ENCODE measurements at regions not wholly inside any gene's neighbourhood (a gene's known extent, or its start where the extent isn't known, plus 50 kb on each side); places are given as distances from the start of the nearest gene placed in this dataset.
"Not testable (repeated sequence)": the region's sequence is repeated elsewhere in the genome, so short reads cannot be mapped to it uniquely, and the experiment has no call there.

GRCh38 chr1:70556541-70556940, 145.5 kb downstream of the CTH start:
- DNase-seq, result no peak

- DNase-seq, result no peak
Observed at GRCh38 chr1:70567167-70567566, 156.1 kb downstream of the CTH start.

GRCh38 chr1:70571191-70571590, 160.1 kb downstream of the CTH start:
- DNase-seq, result no peak

DNA sequence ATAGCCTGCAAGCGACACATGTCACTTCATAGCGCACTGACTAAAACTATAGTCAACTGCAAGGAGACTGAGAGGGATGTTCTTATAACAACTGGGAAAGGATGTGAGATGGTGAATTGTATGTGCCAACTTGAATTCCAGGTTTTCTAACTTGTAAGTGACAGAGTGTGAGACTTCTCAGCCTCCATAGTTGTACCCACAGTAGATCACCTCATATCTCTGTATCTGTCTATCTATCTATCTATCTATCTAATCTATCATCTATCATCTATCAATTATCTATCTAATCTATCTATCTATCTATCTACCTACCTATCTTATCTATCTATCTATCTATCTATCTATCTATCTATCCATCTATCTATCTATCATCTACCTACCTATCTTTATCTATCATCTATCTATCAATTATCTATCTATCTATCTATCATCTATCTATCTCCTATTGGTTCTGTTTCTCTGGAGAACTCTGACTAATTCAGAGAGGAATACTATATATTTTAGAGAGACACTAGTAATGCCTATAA, 162.3 kb downstream of the CTH start:
- no peak for DNase-seq

GRCh38 chr1:70581661-70582060, 170.6 kb downstream of the CTH start:
- no peak for DNase-seq

- no peak for DNase-seq
Observed at GRCh38 chr1:70583522-70583921, 172.5 kb downstream of the CTH start.

GRCh38 chr1:70586046-70586445, 175.0 kb downstream of the CTH start:
- DNase-seq, result no peak

- DNase-seq, result no peak
Observed at GRCh38 chr1:70587872-70588366, 176.9 kb downstream of the CTH start.

DNA sequence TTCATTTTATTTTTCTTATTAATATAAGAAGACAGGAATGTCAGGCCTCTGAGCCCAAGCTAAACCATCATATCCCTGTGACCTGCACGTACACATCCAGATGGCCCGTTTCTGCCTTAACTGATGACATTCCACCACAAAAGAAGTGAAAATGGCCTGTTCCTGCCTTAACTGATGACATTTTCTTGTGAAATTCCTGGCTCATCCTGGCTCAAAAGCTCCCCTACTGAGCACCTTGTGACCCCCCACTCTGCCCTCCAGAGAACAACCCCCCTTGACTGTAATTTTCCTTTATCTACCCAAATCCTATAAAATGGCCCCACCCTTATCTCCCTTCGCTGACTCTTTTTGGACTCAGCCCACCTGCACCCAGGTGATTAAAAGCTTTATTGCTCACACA, 182.5 kb downstream of the CTH start:
- DNase-seq, result not testable (repeated sequence)

DNA sequence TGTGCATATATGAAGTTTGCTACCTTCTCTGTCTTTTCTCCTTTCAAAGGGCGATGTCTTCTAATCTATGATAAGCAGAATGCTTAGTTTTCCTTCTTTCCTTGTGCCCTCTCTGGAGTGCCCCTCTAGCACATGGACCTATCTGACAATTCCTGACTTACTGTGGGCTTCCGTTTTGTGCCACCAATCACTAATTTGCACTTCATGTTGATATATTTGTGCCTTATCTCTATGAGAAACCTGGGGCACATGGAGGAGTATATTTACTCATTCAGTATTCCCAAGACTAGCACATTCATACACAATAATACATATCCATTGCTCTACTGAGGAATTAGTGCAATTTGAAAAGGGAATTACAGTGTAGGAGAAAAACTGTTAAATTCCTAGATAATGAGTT, 197.7 kb downstream of the CTH start:
- no peak for DNase-seq

GRCh38 chr1:70610164-70610563, 199.1 kb downstream of the CTH start:
- DNase-seq, result not testable (repeated sequence)

- no peak for DNase-seq
Observed at GRCh38 chr1:70616946-70617345, 205.9 kb downstream of the CTH start.

DNA sequence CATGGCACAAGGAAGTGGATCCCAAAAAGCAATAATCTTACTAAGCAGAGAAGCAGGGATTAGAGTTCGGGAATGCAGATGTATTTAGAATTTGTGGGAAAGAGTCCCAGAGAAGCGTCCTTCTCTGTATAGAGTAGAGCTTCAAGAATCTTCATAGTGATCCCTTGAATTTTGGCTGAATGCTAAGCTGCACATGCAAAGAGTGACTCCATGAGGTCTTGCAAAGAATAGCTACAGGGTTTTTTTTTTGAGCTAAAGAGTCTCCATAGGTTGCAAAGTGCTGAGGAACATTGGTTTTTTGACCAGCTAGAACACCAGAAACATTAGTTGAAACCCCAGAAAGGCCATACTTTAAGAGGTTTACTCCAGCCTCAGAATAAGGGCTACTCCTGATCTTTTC, 206.7 kb downstream of the CTH start:
- DNase-seq, result no peak

DNA sequence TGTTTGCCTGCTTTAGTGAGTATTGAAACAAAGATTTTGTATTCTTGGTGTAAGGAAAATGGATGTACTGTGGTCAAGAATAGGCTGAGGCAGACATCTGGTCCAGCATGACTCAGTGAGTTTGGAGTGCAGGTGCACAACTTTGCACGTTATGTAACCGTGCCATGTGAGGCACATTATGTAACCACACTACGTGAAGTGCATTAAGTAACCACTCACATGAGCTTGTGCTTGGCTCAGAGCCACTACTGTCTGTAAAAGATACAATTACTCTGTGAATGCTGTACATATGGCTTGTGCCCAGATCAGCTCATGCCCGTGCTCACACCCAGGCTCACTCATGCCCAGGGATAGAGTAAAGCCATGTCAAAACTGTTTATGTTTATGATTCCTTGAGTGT, 216.8 kb downstream of the CTH start:
- DNase-seq, result peak in 1 of 2 experiments; percentile 3

GRCh38 chr1:70628973-70629372, 217.9 kb downstream of the CTH start:
- DNase-seq, result no peak

GRCh38 chr1:70633004-70633403, 221.9 kb downstream of the CTH start:
- DNase-seq, result no peak

- DNase-seq, result no peak
Observed at GRCh38 chr1:70635868-70636267, 224.8 kb downstream of the CTH start.

DNA sequence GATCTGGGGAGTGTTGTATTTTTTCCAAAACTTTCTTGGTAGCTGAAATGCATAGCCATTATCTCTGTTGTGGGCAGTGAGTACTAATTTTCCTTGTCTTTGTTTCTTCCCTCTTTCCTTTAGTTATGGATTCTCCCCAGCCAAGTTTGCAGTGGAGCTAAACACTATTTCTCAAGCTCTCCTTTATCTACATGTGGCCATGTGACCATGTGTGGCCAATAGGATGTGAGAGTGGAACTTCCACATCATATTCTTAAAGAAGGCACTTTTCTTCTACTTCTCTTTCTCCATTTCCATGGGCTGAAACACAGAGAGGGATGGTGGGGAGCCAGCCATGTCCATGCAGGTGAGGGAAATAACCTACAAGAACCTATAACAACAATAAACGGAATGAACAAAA, 230.8 kb downstream of the CTH start:
- DNase-seq, result no peak

DNA sequence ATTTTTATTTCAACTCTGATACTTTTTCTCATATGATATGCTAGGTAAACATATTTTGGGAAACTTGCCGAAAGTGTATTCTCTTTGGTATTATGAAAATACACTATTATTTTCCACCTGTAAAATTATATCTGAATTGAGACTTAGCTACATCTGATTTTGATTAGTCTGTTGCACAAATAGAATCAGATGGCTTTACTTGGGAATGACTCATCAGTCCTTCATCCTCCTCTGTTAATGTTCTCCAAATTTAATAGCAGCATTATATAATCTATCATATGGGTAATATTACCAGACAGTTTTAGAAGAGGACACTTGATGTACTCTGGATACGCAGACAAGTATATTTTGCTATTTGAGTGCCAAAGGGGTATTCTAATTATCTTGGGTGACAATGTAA, 245.3 kb downstream of the CTH start:
- DNase-seq, result no peak

GRCh38 chr1:70659891-70660290, 248.8 kb downstream of the CTH start:
- DNase-seq, result no peak

DNA sequence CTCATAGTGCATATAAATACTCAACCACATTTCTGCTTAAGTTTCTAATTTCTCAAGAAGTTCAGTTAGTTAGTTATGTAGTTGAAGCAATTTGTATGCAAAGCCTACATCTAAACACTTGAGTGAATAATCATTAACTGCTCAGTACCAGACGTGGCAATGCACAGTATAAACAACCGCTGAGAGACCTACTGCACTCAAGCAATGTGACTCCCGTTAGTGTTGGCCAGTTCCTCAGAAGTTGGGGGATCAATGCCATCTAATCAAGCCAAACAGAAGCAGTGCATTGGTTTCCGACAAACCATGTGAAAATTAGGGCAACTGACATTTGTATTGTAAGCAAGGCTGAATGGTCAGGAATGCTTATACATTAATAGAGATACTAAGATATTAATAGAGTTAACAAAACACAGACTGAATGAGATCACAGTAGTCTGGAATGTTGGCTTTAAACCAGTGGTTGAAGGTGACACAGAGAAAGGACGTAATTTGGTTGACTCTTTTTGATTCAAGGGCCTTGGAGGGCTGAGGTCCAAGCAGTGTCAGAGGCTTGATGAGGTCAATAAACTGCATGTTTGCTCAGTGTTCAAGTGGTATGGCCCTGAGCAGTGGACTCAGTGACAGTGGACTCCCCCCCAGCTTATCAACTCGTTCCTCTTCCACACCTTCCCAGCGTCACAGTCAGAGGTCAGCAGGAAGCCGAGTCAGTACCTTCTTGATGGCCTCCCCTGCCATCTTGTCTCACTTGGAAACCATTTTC, 255.5 kb downstream of the CTH start:
- DNase-seq, result no peak

DNA sequence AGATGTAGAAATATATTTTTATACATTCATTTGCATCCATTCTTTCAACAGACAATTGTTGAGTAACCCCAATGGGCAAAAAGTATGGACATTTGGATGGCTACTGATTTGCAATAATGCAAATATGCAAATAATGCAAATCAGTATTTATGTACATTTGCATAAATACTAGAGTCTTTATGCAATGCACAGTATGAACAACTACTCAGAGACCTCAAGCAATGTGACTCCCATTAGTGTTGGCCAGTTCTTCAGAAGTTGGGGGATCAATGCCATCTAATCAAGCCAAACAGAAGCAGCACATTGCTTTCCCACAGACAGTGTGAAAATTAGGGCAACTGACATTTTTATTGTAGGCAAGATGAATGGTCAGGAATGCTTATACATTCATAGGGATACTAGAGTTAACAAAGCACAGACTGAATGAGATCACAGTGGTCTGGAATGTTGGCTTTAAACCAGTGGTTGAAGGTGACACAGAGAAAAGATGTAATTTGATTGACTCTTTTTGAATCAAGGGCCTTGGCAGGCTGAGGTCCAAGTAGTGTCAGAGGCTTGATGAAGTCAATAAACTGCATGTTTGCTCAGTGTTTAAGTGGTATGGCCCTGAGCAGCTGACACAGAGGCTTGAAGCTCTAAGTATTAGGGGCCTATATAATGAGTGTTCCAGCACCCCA, 256.6 kb downstream of the CTH start:
- no peak for DNase-seq

DNA sequence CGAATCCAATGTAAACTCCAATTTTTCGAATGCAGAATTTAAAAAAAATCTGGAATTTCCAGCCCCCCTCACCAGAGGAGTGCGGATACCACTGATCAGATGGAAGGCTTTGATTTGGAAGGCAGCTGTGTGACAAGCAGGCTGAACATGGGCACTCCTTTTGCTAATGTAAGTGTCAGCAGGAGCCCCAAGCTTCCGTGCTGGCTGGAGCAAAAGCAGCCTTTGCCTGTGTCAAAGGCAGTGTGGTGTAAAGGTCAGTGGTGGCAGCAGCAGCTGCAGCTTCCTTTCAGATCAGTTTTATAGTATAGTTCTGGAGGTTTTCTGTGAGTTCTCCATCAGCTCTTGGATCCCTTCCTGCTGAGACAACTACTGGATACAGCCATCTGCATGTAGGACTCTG, 259.9 kb downstream of the CTH start:
- DNase-seq, result no peak

DNA sequence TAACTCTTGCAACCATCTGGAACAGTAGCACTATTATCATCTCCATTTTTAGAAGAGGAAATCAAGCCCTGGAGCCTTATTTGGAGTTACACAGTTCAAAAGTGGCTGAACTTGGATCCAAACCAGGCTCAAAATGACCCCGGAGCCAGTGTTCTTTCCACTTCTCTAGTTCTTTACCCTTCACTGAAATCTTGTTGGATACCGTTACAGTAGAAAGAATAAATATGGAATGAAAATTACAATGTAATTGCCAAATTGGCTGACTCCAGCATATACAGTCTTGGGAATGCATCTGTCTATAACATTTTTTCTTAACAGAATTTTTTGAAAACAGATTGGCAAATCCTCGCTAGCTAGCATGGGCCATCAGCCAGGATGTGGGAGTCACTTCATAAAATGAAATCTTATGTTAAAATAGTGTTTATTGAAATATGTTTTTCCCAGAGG, 261.4 kb downstream of the CTH start:
- DNase-seq, result no peak
